ENCODE measurements at regions not wholly inside any gene's neighbourhood (a gene's known extent, or its start where the extent isn't known, plus 50 kb on each side); places are given as distances from the start of the nearest gene placed in this dataset.

DNA sequence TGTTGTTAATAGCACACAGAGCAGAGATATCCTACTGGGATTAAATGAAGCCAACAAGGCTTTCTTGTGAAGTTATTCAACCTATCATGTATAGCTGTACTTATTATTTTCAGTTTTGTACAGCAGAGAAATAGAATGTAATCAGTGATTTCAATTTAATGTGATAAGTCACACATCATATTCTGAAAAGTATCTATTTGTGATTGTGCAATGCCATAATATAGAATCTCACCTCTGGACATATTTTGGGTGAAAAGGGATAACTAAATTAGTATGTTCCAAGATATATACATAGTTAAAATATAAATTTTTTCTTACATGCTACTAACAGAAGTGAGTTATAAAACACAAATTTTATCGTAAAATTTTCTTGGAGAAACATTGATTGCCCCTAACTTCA, 544.3 kb upstream of the KIF2B start:
- Histone ChIP-seq H4K20me1 (ENCODE audit: insufficient read depth) (no peaks in the 10 kb centered on the region), H3K27me3 (ENCODE audit: insufficient read depth, low read depth) (no peaks in the 10 kb centered on the region; the same call in 1 of the 2 replicates), H3K36me3 (ENCODE audit: low read depth) (no peaks in the 10 kb centered on the region), H3K9me2 (ENCODE audit: insufficient read depth) (0 out of 2 replicates have a peak, but pooled peaks cover 5% of the 10 kb centered on the region), H3K4me2 (no peak overlapping the region), H3K79me2 (ENCODE audit: low read depth) (no peaks in the 10 kb centered on the region), H3K4me3 (no peak overlapping the region), H3F3A (ENCODE audit: insufficient read depth, low read depth) (no peaks in the 10 kb centered on the region), H3K4me1 (replicated peaks; ENCODE audit: insufficient read depth) (no peaks in the 10 kb centered on the region), H2AFZ (no peak overlapping the region), H3K9me3 (ENCODE audit: insufficient read depth, low read depth) (no peaks in the 10 kb centered on the region), H3K27ac (no peak overlapping the region)
- POLR2A ChIA-PET (ENCODE audit: unreplicated experiment) = no interaction called here
- no peak for DNase-seq
- intact Hi-C loops (cut with micrococcal nuclease; ENCODE audit: unreplicated experiment) = no loop called here
- no TSS peak for BruUV-seq (replicated peaks)
- TF ChIP-seq CTCF (conservative IDR thresholded peaks at IDR 0.05) (no peak), EZH2 (IDR thresholded peaks at IDR 0.05; ENCODE audit: low read depth) (no peak)
- CTCF ChIA-PET = no interaction called here

- BruUV-seq (replicated peaks) = no TSS peak
- DNase-seq = no peak
- Histone ChIP-seq H3F3A (ENCODE audit: insufficient read depth, low read depth) (no peaks in the 10 kb centered on the region), H3K27ac (no peak overlapping the region), H2AFZ (no peak overlapping the region), H3K4me3 (no peak overlapping the region), H3K79me2 (ENCODE audit: low read depth) (no peaks in the 10 kb centered on the region), H3K4me1 (replicated peaks; ENCODE audit: insufficient read depth) (no peaks in the 10 kb centered on the region), H3K9me3 (ENCODE audit: insufficient read depth, low read depth) (no peaks in the 10 kb centered on the region), H4K20me1 (ENCODE audit: insufficient read depth) (no peaks in the 10 kb centered on the region), H3K4me2 (no peak overlapping the region), H3K36me3 (ENCODE audit: low read depth) (no peaks in the 10 kb centered on the region), H3K27me3 (ENCODE audit: insufficient read depth, low read depth) (no peaks in the 10 kb centered on the region; the same call in 1 of the 2 replicates), H3K9me2 (ENCODE audit: insufficient read depth) (no peaks in the 10 kb centered on the region)
- intact Hi-C loops (cut with micrococcal nuclease; ENCODE audit: unreplicated experiment) = no loop called here
- ChIA-PET POLR2A (ENCODE audit: unreplicated experiment) (no interaction called here), CTCF (no interaction called here)
- TF ChIP-seq CTCF (conservative IDR thresholded peaks at IDR 0.05) (no peak), EZH2 (IDR thresholded peaks at IDR 0.05; ENCODE audit: low read depth) (no peak)
These were observed 549.6 kb upstream of the KIF2B start for GRCh38 chr17:53273126-53273525.

DNA sequence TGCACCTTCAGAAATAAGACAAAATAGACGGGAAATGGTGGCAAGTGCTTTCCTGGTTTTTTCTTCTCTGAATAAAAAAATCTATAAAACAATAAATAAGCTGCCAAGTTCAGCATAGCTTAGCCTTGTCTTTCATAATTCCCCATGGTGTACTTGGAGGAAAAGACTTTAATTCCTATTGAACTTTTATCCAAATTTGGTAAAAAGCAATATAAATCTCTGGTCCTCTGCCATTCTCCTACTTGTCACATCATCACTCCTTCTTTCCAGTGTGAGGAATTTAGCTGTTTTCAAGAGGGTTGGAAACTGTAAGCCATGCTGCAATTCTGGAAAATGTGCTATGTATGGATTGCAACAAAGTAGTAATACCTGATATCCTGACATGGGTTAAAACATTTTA, 551.8 kb upstream of the KIF2B start:
- Histone ChIP-seq H3K79me2 (ENCODE audit: low read depth) (no peaks in the 10 kb centered on the region), H3K4me3 (no peak overlapping the region), H3K4me1 (replicated peaks; ENCODE audit: insufficient read depth) (no peaks in the 10 kb centered on the region), H3K9me3 (ENCODE audit: insufficient read depth, low read depth) (no peaks in the 10 kb centered on the region), H3F3A (ENCODE audit: insufficient read depth, low read depth) (no peaks in the 10 kb centered on the region), H3K36me3 (ENCODE audit: low read depth) (no peaks in the 10 kb centered on the region), H3K27me3 (ENCODE audit: insufficient read depth, low read depth) (no peaks in the 10 kb centered on the region; the same call in 1 of the 2 replicates), H2AFZ (no peak overlapping the region), H4K20me1 (ENCODE audit: insufficient read depth) (no peaks in the 10 kb centered on the region), H3K27ac (no peak overlapping the region), H3K9me2 (ENCODE audit: insufficient read depth) (0 out of 2 replicates have a peak, but pooled peaks cover 8% of the 10 kb centered on the region), H3K4me2 (no peak overlapping the region)
- TF ChIP-seq CTCF (conservative IDR thresholded peaks at IDR 0.05) = no peak
- no peak for TF ChIP-seq EZH2 (IDR thresholded peaks at IDR 0.05; ENCODE audit: low read depth)
- no peak for DNase-seq
- no TSS peak for BruUV-seq (replicated peaks)
- intact Hi-C loops (cut with micrococcal nuclease; ENCODE audit: unreplicated experiment) = no loop called here
- ChIA-PET CTCF (no interaction called here), POLR2A (ENCODE audit: unreplicated experiment) (no interaction called here)
